Esophagus muscularis mucosa (tissue), 4 donors: ENCODE measurements at regions not wholly inside any gene's neighbourhood (a gene's known extent, or its start where the extent isn't known, plus 50 kb on each side); places are given as distances from the start of the nearest gene placed in this dataset.

Experiments
- CTCF ChIP-seq, 3 experiments: fragments of 200-600 bp in 2 of 3; fragments of 450-650 bp in 1 of 3; sonication (generic) in 2 of 3; IDR thresholded peaks; one replicate each; pipeline ENCODE4 v1.5.1; 2017 to 2019; ENCODE audit warnings: antibody characterized with exemption in 3 of 3, mild to moderate bottlenecking in 2 of 3, moderate library complexity in 1 of 3
- EP300 ChIP-seq: sonication (generic); formaldehyde crosslinking; IDR thresholded peaks from one replicate; pipeline ENCODE4 v1.6.1; 2017; ENCODE audit warnings: antibody characterized with exemption
- POLR2A ChIP-seq: fragments of 450-650 bp; IDR thresholded peaks from one replicate; pipeline ENCODE4 v1.6.1; 2017; ENCODE audit warnings: antibody characterized with exemption, moderate library complexity, mild to moderate bottlenecking, low read depth

- no peak for TF ChIP-seq CTCF (IDR thresholded peaks at IDR 0.05)
- no peak for TF ChIP-seq POLR2A
- no peak for TF ChIP-seq EP300
These were observed 164.8 kb downstream of the VEGFC start for GRCh38 chr4:176627916-176628315.
